ENCODE measurements at regions not wholly inside any gene's neighbourhood (a gene's known extent, or its start where the extent isn't known, plus 50 kb on each side); places are given as distances from the start of the nearest gene placed in this dataset.

- ATAC-seq, result no peak
- no peak for TF ChIP-seq POLR2A (IDR thresholded peaks at IDR 0.05)
- no peak for TF ChIP-seq CTCF (IDR thresholded peaks at IDR 0.05)
- intact Hi-C loops (cut with DNase I), result no loop called here
- no peaks in the 10 kb centered on the region for H3K27me3 ChIP-seq
- no peak overlapping the region for H3K27ac ChIP-seq
- H3K4me3 ChIP-seq, result no peak overlapping the region
- no peaks in the 10 kb centered on the region for H3K9me3 ChIP-seq
- no peak for DNase-seq
- no peaks in the 10 kb centered on the region for H3K4me1 ChIP-seq
- H3K36me3 ChIP-seq, result no peaks in the 10 kb centered on the region
- 42% methylated on average over 3 of the region's 3 CpGs for WGBS (ENCODE audit: insufficient coverage, low coverage, low lambda C conversion rate, missing lambda C conversion rate)
These were observed 522.4 kb downstream of the HDGFL1 start for GRCh38 chr6:23091795-23092194.

GRCh38 chr6:23096876-23097275, 527.5 kb downstream of the HDGFL1 start:
- H3K27me3 ChIP-seq, result no peaks in the 10 kb centered on the region
- no peaks in the 10 kb centered on the region for H3K36me3 ChIP-seq
- no peak for DNase-seq
- no peak for ATAC-seq
- no peak overlapping the region for H3K4me3 ChIP-seq
- H3K4me1 ChIP-seq, result no peaks in the 10 kb centered on the region
- no peak overlapping the region for H3K27ac ChIP-seq
- intact Hi-C loops (cut with DNase I), result no loop called here
- TF ChIP-seq POLR2A (IDR thresholded peaks at IDR 0.05), result no peak
- no peak for TF ChIP-seq CTCF (IDR thresholded peaks at IDR 0.05)
- H3K9me3 ChIP-seq, result no peaks in the 10 kb centered on the region
- WGBS (ENCODE audit: insufficient coverage, low coverage, low lambda C conversion rate, missing lambda C conversion rate), result 61% methylated on average over 1 of the region's 1 CpG

GRCh38 chr6:23097566-23097965, 528.2 kb downstream of the HDGFL1 start:
- Histone ChIP-seq H3K27ac (no peak overlapping the region), H3K9me3 (no peaks in the 10 kb centered on the region), H3K4me1 (no peaks in the 10 kb centered on the region), H3K27me3 (no peaks in the 10 kb centered on the region), H3K4me3 (no peak overlapping the region), H3K36me3 (no peaks in the 10 kb centered on the region)
- ATAC-seq, result no peak
- intact Hi-C loops (cut with DNase I), result no loop called here
- TF ChIP-seq CTCF (IDR thresholded peaks at IDR 0.05), result no peak
- 39% methylated on average over 2 of the region's 2 CpGs for WGBS (ENCODE audit: insufficient coverage, low coverage, low lambda C conversion rate, missing lambda C conversion rate)
- DNase-seq, result no peak

GRCh38 chr6:23106951-23107350, 537.6 kb downstream of the HDGFL1 start:
- intact Hi-C loops (cut with DNase I), result no loop called here
- Histone ChIP-seq H3K36me3 (no peaks in the 10 kb centered on the region), H3K4me1 (no peaks in the 10 kb centered on the region), H3K27ac (no peak overlapping the region), H3K4me3 (no peak overlapping the region), H3K9me3 (no peaks in the 10 kb centered on the region), H3K27me3 (no peaks in the 10 kb centered on the region)
- TF ChIP-seq CTCF (IDR thresholded peaks at IDR 0.05) (no peak), POLR2A (IDR thresholded peaks at IDR 0.05) (no peak)
- ATAC-seq, result no peak
- no peak for DNase-seq
- WGBS (ENCODE audit: insufficient coverage, low coverage, low lambda C conversion rate, missing lambda C conversion rate), result 50% methylated on average over 2 of the region's 2 CpGs

- intact Hi-C loops (cut with DNase I), result no loop called here
- no peaks in the 10 kb centered on the region for H3K36me3 ChIP-seq
- DNase-seq (no peak), ATAC-seq (no peak)
- H3K27ac ChIP-seq, result no peak overlapping the region
- no peaks in the 10 kb centered on the region for H3K9me3 ChIP-seq
- TF ChIP-seq CTCF (IDR thresholded peaks at IDR 0.05), result no peak
- no peak for TF ChIP-seq POLR2A (IDR thresholded peaks at IDR 0.05)
- H3K4me1 ChIP-seq, result no peaks in the 10 kb centered on the region
- 65% methylated on average over 1 of the region's 1 CpG for WGBS (ENCODE audit: insufficient coverage, low coverage, low lambda C conversion rate, missing lambda C conversion rate)
- no peak overlapping the region for H3K4me3 ChIP-seq
- no peaks in the 10 kb centered on the region for H3K27me3 ChIP-seq
These were observed 542.6 kb downstream of the HDGFL1 start for GRCh38 chr6:23111984-23112383.

Data from right lobe of liver (tissue), 6 donors.